ENCODE measurements at regions not wholly inside any gene's neighbourhood (a gene's known extent, or its start where the extent isn't known, plus 50 kb on each side); places are given as distances from the start of the nearest gene placed in this dataset.

DNA sequence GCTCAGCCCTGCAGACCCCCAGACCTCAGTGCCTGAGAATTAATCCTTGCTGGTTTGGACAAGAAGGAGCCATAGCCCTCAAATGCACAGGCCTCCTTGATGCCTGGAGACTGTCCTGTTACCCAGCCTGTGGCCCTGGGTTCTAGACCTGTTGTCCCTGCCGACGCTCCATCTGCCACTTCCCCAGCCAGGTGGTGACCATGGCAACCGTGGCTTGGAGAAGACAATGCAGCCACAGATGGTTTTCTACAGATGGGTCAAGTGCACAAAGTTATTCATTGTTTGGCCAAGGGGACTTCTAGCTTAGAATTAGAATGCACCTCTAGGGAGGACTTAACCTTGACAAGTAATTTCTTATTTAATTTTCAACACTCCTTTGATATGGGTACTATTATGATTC, 297.1 kb downstream of the UACA start:
- H3K4me1 ChIP-seq: peaks cover 26% of the 10 kb centered on the region
- H3K27ac ChIP-seq: no peak overlapping the region
- DNase-seq (no peak), ATAC-seq (no peak)
- TF ChIP-seq, protein P1, sequence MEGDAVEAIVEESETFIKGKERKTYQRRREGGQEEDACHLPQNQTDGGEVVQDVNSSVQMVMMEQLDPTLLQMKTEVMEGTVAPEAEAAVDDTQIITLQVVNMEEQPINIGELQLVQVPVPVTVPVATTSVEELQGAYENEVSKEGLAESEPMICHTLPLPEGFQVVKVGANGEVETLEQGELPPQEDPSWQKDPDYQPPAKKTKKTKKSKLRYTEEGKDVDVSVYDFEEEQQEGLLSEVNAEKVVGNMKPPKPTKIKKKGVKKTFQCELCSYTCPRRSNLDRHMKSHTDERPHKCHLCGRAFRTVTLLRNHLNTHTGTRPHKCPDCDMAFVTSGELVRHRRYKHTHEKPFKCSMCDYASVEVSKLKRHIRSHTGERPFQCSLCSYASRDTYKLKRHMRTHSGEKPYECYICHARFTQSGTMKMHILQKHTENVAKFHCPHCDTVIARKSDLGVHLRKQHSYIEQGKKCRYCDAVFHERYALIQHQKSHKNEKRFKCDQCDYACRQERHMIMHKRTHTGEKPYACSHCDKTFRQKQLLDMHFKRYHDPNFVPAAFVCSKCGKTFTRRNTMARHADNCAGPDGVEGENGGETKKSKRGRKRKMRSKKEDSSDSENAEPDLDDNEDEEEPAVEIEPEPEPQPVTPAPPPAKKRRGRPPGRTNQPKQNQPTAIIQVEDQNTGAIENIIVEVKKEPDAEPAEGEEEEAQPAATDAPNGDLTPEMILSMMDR (IDR thresholded peaks at IDR 0.05): no peak
- H3K9me3 ChIP-seq: no peaks in the 10 kb centered on the region
- no peaks in the 10 kb centered on the region for H3K27me3 ChIP-seq (ENCODE audit: low read depth)
- no peaks in the 10 kb centered on the region for H3K36me3 ChIP-seq
- intact Hi-C loops (cut with DNase I): no loop called here
- no peak overlapping the region for H3K4me3 ChIP-seq

DNA sequence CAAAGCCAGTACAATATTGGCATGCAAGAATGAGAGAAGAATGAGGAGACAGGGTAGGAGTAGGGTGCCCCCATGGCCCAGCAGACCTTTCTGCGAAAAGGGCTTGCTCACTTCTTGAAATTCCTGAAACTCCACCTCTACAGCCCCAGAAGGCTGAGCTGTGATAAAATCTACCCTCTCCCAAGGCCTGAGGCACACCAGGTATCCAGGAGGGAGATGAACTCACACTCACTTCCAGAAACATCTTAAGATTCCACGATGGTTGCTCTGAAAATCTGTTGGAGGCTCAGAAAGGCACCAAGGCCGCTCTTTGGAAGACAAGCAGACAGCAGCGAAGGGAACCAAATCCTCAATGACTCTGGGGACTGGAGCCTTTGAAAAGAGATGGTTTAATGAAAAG, 297.5 kb downstream of the UACA start:
- Histone ChIP-seq H3K9me3 (no peaks in the 10 kb centered on the region), H3K4me1 (peaks cover 30% of the 10 kb centered on the region), H3K27me3 (ENCODE audit: low read depth) (no peaks in the 10 kb centered on the region), H3K27ac (no peak overlapping the region), H3K36me3 (no peaks in the 10 kb centered on the region), H3K4me3 (no peak overlapping the region)
- TF ChIP-seq, protein P1 (IDR thresholded peaks at IDR 0.05): no peak
- ATAC-seq (no peak), DNase-seq (no peak)
- intact Hi-C loops (cut with DNase I): no loop called here

DNA sequence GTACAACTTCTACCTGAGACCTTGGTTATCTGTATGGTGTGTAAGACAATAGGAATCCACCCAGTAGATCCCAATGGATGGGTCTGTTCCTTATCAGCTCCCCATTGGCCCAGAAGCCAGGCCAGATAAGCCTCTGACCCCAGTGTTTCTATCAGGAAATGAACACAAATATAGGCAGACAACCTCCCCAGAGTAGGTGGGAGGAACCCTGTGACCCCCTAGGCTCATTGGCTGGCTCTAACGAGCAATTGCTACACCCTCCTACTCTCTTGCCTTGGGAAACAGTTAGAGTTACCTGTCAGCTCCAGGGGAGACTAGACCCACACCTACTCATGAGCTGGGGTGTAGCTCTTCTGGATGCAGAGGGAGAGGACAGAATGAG, 299.9 kb downstream of the UACA start:
- Histone ChIP-seq H3K27me3 (ENCODE audit: low read depth) (no peaks in the 10 kb centered on the region), H3K4me3 (no peak overlapping the region), H3K36me3 (no peaks in the 10 kb centered on the region), H3K4me1 (peaks cover 44% of the 10 kb centered on the region), H3K9me3 (no peaks in the 10 kb centered on the region), H3K27ac (no peak overlapping the region)
- DNase-seq (no peak), ATAC-seq (no peak)
- intact Hi-C loops (cut with DNase I): no loop called here
- TF ChIP-seq, protein P1 (IDR thresholded peaks at IDR 0.05): no peak

DNA sequence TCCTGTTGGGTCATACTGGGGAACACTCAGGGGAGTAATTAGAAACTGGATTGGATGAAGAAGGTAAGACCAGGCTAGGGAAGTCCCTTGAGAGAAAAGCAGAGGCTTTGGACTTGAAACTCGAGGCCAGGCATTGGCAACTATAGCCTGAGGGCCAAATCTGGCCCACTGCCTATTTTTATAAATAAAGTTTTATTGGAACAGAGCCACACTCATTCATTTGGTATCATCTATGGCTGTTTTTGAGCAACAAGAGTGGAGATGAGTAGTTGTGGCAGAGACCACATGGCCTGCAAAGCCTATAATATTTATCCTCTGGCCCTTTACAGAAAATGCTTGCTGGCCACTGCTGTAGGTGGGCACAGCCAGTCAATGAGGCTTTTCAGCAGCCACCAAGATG, 301.4 kb downstream of the UACA start:
- no peak overlapping the region for H3K4me3 ChIP-seq
- DNase-seq: no peak
- no peaks in the 10 kb centered on the region for H3K9me3 ChIP-seq
- TF ChIP-seq, protein P1 (IDR thresholded peaks at IDR 0.05): no peak
- no peaks in the 10 kb centered on the region for H3K36me3 ChIP-seq
- ATAC-seq: no peak
- intact Hi-C loops (cut with DNase I): no loop called here
- no peak overlapping the region for H3K27ac ChIP-seq
- H3K27me3 ChIP-seq (ENCODE audit: low read depth): no peaks in the 10 kb centered on the region
- H3K4me1 ChIP-seq: peaks cover 42% of the 10 kb centered on the region

DNA sequence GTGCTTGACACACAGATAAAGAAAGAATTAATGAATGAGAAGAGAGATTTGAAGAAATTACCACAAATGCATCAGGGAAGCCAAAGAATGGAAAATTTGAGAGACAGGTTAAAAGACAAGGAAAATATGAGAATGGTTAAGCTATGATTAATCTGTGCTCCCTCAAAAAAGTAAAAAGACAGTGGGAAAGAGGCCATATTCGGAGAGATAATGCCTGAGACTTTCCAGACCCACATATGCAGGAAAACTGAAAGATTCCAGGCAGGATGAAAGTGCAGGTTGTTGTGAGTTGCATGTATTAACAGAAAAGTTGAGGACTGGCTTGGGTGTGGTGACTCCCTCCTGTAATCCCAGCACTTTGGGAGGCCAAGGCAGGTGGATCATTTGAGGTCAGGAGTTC, 302.3 kb downstream of the UACA start:
- intact Hi-C loops (cut with DNase I): no loop called here
- DNase-seq (no peak), ATAC-seq (no peak)
- no peaks in the 10 kb centered on the region for H3K9me3 ChIP-seq
- H3K27me3 ChIP-seq (ENCODE audit: low read depth): no peaks in the 10 kb centered on the region
- H3K27ac ChIP-seq: no peak overlapping the region
- no peaks in the 10 kb centered on the region for H3K36me3 ChIP-seq
- TF ChIP-seq, protein P1 (IDR thresholded peaks at IDR 0.05): no peak
- H3K4me1 ChIP-seq: peaks cover 38% of the 10 kb centered on the region
- H3K4me3 ChIP-seq: no peak overlapping the region

DNA sequence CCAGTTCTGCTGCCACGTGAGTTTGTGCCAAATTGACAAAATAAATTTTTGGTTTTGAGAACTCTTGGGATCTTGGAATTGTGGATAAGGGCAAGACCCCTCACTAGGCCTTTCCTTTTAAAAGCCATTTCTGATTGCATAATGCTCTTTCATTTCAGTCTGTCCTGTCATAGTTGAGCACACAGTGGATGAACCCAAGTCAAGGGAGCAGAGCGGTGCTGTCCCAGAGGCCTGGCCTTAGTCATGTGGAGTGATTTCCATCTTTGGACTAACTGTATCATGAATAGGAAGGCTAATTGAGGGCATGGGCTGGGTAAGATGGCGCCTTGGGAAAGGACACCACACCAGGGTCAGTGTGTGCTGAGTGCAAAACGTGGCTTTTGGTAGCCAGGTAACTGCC, 304.0 kb downstream of the UACA start:
- intact Hi-C loops (cut with DNase I): no loop called here
- Histone ChIP-seq H3K9me3 (no peaks in the 10 kb centered on the region), H3K36me3 (no peaks in the 10 kb centered on the region), H3K27me3 (ENCODE audit: low read depth) (no peaks in the 10 kb centered on the region), H3K4me1 (peaks cover 38% of the 10 kb centered on the region), H3K4me3 (no peak overlapping the region), H3K27ac (no peak overlapping the region)
- DNase-seq (no peak), ATAC-seq (no peak)
- TF ChIP-seq, protein P1 (IDR thresholded peaks at IDR 0.05): no peak

Measured in lower lobe of right lung (tissue), 2 donors.